HEK293T (cell line): ENCODE measurements at regions not wholly inside any gene's neighbourhood (a gene's known extent, or its start where the extent isn't known, plus 50 kb on each side); places are given as distances from the start of the nearest gene placed in this dataset.
"Not testable (repeated sequence)": the region's sequence is repeated elsewhere in the genome, so short reads cannot be mapped to it uniquely, and the experiment has no call there.

Experiments
- BHLHE40 ChIP-seq: fragments of 450-650 bp; IDR thresholded peaks from 2 replicates; pipeline ENCODE4 v1.6.1; 2016; ENCODE audit warnings: mild to moderate bottlenecking, moderate library complexity, borderline replicate concordance
- FOXA1 ChIP-seq: fragments of 450-650 bp; IDR thresholded peaks from 2 replicates; pipeline ENCODE4 v1.6.1; 2016; ENCODE audit warnings: mild to moderate bottlenecking
- FOXM1 ChIP-seq: fragments of 450-650 bp; IDR thresholded peaks from 2 replicates; pipeline ENCODE4 v1.6.1; 2017; ENCODE audit warnings: mild to moderate bottlenecking, borderline replicate concordance
- HDGF ChIP-seq: fragments of 450-650 bp; IDR thresholded peaks from 2 replicates; pipeline ENCODE4 v1.6.1; 2017; ENCODE audit warnings: antibody characterized with exemption, borderline replicate concordance
- L3MBTL2 ChIP-seq: fragments of 450-650 bp; conservative IDR thresholded peaks from 2 replicates; pipeline ENCODE4 v1.6.1; 2016; ENCODE audit warnings: mild to moderate bottlenecking
- SUZ12 ChIP-seq: fragments of 450-650 bp; IDR thresholded peaks from 2 replicates; pipeline ENCODE4 v1.6.1; 2016; ENCODE audit warnings: mild to moderate bottlenecking
- ZNF384 ChIP-seq: fragments of 450-650 bp; IDR thresholded peaks from 2 replicates; pipeline ENCODE4 v1.6.1; 2016

DNA sequence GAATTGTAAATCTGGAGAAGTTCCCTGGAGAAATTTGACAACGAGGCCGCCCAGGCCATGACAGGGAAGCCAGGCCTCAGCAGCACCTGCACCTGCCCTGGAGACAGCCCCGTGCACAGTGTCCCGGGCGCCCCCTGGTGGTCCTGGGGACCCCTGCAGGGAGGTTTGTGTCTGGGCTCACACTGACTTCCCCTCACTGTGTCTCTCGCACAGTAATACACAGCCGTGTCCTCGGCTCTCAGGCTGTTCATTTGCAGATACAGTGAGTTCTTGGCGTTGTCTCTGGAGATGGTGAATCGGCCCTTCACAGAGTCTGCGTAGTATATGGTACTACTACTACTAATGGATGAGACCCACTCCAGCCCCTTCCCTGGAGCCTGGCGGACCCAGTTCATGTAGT, 1201.6 kb downstream of the TMEM121 start:
- TF ChIP-seq FOXA1, SUZ12, FOXM1, ZNF384, L3MBTL2, HDGF, BHLHE40: not testable (repeated sequence)
